TTC549 (cell line): ENCODE measurements at regions not wholly inside any gene's neighbourhood (a gene's known extent, or its start where the extent isn't known, plus 50 kb on each side); places are given as distances from the start of the nearest gene placed in this dataset.
"Not testable (repeated sequence)": the region's sequence is repeated elsewhere in the genome, so short reads cannot be mapped to it uniquely, and the experiment has no call there.

ENCODE experiments used
- FAIRE-seq: peaks from 2 replicates; lab custom pipeline; 2012; peaks lifted over from hg19 to GRCh38; lab: Jason Lieb, UNC

DNA sequence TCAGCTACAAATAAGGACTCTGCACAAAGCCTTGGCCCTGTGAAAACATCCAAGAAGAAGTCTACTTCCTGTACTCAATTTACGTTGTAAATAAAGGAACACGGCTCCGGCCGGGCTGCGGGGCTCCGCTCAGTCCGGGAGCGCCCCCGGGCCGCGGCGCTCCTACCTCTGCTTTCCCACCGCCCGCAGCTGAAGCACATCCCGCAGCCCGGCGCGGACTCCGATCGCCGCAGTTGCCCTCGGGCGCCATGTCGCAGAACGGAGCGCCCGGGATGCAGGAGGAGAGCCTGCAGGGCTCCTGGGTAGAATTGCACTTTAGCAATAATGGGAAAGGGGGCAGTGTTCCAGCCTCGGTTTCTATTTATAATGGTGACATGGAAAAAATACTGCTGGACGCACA is 502.3 kb upstream of the FOXG1 start:
- FAIRE-seq, result no peak

GRCh38 chr14:28272270-28272669 is 494.3 kb upstream of the FOXG1 start:
- FAIRE-seq, result no peak

- no peak for FAIRE-seq
These were observed 486.1 kb upstream of the FOXG1 start for GRCh38 chr14:28280530-28280929.

- FAIRE-seq, result no peak
These were observed 485.5 kb upstream of the FOXG1 start for GRCh38 chr14:28280997-28281598.

DNA sequence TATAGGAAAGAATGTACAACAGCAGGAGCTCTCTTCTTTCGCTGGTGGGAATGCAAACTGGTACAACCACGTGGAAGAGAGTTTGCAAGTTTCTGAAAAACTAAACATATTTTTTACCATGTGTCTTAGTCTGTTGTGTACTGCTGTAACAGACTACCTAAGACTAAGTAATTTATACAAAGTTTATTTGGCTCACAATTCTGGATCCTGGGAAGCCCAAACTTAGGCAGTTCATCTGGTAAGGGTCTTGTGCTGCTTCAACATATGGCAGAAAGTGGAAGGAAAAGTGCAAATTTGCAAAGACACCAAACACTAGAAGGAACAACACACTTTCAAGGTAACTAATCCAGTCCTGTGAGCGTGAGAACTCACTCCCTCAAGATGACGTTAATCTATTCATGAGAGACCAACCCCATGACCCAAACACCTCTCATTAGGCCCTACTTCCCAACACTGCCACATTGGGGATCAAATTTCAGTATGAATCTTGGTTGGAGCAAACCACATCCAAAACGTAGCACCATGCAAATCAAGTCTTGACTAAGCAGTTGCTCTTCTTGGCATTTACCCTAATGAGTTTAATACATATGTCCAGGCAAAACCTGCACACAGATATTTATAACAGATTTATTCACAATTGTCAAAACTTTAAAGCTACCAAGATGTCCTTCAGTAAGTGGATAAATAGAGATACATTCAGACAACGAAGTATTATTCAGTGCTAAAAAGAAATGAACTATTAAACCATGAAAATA is 481.9 kb upstream of the FOXG1 start:
- no peak for FAIRE-seq

- FAIRE-seq, result no peak
These were observed 471.6 kb upstream of the FOXG1 start for GRCh38 chr14:28294834-28295440.

DNA sequence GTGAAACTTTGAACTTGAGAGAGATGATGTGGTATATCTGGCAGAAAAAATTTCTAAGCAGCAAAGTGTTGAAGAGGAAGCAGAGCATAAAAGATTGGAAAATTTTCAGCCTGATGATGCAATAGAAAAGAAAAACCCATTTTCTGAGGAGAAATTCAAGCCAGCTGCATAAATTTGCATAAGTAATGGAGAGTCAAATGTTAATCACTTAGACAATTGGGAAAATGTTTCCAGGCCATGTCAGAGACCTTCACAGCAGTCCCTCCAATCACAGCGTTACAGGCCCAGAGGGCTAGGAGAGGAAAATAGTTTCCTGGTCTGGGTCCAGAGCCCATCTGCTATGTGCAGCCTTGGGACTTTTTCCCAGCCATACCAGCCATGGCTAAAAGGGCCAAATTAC is 469.0 kb upstream of the FOXG1 start:
- FAIRE-seq, result no peak

DNA sequence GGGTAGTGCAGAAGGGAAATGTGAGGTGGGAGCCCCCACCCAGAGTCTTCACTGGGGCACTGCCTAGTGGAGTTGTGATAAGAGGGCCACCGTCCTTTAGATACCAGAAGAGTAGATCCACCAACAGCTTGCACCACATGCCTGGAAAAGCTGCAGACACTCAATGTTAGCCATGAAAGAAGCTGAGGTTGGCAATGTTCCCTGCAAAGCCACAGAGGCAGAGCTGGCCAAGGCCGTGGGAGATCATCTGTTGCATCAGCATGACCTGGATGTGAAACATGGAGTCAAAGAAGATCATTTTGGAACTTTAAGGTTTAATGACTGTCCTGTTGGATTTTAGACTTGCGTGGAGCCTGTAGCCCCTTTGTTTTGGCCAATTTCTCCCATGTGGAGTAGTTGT is 468.4 kb upstream of the FOXG1 start:
- no peak for FAIRE-seq

DNA sequence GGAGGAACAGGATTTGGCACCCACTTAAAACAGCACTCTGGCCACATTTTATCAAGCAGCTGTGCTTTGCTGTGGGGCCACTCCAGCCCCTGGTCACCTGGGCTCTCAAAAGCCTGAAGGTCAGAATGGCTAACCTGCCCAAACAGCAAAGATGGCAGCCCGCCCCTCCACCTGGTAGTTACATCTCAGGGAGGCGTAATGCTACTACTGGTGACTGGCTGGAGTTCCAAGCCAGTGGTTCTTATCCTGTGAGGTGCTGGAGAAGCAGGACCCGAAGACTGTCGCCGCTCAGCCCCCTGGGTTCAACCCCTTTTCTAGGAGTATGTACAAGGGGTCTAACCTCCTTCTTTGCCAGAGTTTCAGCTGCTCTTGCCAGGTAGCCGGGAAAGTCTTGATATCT is 467.4 kb upstream of the FOXG1 start:
- no peak for FAIRE-seq

DNA sequence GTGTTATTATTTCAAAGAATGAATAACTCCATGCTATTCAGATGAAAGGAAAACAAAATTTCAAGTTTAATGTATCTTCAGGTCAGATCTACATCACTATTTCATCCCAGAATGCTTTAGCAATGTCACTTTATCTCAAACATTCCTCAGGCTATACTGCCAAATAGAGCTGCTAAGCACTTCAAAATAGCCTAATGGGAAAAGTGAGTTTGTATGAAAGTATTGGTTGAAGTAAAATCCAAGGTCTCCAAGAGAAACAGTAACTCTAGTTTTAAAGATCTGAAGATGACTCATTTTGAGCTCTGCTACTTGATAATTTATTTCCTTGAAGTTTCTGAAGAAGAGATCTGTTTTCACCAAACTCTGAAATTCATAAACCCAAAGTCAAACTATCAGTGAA is 466.2 kb upstream of the FOXG1 start:
- no peak for FAIRE-seq

DNA sequence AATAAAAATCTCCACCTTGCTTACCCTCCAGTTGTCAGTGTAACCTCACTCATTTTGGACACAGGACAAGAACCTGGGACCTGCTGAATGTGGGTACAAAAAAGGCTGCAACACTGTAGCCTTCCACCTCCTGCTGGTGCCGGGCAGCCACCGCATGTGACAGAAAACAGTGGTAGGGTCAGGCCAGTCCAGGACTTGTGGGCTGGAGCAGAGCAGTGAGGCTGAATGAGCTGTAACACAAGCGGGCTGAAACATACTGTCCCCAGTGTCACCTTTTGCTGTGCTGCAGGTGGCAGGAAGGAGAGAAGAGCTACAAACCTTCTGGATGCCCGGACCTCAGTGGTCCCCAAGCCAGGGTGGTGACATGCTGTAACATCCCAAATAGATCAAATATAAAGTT is 465.4 kb upstream of the FOXG1 start:
- FAIRE-seq, result no peak

DNA sequence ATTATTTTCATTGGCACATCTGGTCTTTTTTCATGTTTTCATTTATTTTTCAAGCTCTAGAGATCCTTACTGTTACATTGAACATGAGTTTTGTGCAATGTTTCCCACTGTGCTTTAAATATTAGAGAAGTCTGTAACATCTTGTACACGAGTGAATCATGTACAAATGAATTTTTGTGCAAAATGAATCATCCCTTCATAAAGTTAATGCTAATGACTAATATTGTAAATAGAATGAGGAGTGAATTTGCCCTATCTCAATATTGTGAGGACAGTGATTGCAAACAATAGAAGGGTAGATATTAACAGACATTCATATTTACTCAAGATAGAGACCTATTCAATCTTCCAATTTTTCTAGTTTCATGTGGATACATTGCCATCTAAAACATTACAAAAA is 463.3 kb upstream of the FOXG1 start:
- no peak for FAIRE-seq

GRCh38 chr14:28305938-28306337 is 460.6 kb upstream of the FOXG1 start:
- no peak for FAIRE-seq

GRCh38 chr14:28307506-28307905 is 459.1 kb upstream of the FOXG1 start:
- no peak for FAIRE-seq

- no peak for FAIRE-seq
These were observed 457.9 kb upstream of the FOXG1 start for GRCh38 chr14:28308734-28309133.

- FAIRE-seq, result not testable (repeated sequence)
These were observed 448.5 kb upstream of the FOXG1 start for GRCh38 chr14:28317890-28318675.

DNA sequence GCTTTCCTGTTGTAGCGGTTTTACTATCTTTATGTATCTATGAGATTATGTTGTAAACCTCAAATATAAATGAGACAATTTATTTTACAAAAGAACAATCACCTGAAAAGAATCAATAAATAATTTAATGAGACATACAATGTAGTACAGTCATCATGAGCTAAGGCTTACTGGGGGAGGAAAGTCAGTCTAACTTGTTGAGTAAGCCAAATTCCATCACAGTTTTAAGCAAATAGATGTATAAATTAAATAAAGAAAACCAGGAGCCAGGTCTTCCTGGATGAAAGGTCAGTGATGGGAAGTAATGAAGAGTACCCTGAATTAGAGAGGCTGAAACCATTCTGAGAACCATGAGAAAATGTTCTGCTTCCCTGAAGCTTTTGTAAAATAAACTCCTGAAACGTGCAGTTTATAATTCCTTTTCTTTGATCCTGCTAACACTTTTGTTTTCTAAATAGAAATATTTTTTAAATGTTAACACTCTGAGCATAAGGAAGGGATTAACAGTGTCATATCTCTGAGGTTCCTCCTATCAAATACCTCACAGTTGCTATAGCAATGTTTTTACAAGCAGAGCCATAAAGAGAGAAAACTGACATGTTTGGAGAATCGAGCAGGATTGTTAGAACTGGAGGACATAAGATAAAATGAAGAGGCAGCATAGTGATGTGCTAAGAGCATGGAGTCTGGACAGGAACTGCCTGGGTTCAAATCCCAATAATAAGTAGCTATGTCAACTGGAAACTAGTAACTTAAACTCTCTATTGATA is 444.9 kb upstream of the FOXG1 start:
- no peak for FAIRE-seq

DNA sequence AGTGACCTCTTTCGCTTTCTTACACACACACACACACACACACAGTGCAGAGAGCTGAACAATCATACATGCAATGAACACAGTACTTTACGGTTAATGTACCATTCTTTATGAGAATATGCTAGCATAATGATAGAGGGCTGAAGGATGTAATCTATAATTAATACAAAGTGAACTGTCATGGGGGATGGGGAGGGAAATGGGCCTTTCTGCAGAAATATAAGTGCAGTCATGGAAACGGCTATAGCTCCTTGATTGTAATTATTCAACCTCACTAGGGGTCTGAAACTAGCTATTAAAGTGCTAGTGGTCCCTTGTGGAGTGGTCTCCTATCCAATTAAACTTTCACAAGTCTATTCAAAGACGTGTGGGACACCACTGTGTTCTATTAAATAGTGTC is 443.2 kb upstream of the FOXG1 start:
- FAIRE-seq, result no peak

DNA sequence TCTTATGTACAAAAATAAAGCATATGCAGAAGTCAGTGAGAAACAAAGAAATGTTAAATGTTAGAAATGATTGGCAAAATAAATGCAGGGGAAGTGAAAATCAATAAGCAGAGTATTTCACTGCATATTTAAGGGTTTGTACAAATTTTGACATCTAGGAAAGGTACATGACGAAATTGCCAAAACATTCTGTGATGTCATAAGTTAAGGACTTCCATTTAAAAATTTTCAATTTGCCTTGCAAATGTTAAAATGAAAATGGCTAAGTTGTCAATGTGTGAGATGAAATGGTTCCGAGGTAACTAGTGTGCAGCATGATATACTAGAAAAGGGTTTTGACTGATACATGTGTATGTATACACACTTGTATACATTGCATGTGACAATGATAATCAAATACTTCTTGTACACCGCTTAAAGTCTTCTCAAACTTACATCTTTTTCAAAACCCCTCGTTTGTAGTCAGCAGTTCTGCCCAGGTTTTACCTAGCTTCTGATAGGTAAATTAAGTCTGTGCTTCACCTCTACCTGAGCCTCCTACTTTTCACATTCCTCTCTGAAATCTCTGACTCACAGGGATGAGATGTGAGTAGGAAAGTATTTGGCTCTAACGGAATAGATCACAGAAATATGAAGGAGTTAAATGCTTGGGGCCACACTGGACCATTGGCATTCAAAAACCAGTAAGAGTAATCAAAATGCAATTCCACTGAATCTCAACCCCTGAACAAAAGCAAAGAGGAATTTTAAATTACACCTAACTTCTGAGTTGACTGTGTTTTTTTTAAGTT is 442.4 kb upstream of the FOXG1 start:
- no peak for FAIRE-seq

GRCh38 chr14:28340816-28341215 is 425.8 kb upstream of the FOXG1 start:
- no peak for FAIRE-seq

- no peak for FAIRE-seq
These were observed 422.2 kb upstream of the FOXG1 start for GRCh38 chr14:28344381-28344780.
